Gastrocnemius medialis (tissue), 4 donors: ENCODE measurements at regions not wholly inside any gene's neighbourhood (a gene's known extent, or its start where the extent isn't known, plus 50 kb on each side); places are given as distances from the start of the nearest gene placed in this dataset.

ENCODE experiments used
- POLR2A ChIP-seq, 2 donors: fragments of 450-650 bp; IDR thresholded peaks; one replicate each; pipeline ENCODE4 v1.6.1; 2017; ENCODE audit warnings: antibody characterized with exemption in 2 of 2, mild to moderate bottlenecking in 2 of 2, moderate library complexity in 2 of 2
- TF ChIP-seq, protein P1 (sequence below), 5 experiments: fragments of 450-650 bp in 3 of 5; fragments of 200-600 bp in 2 of 5; sonication (generic) in 2 of 5; IDR thresholded peaks in 4 of 5; conservative IDR thresholded peaks in 1 of 5; 1 replicate in 4 of 5; 2 replicates in 1 of 5; pipeline ENCODE4 v1.5.1; 2016 to 2019; ENCODE audit warnings: antibody characterized with exemption in 5 of 5, mild to moderate bottlenecking in 3 of 5, moderate library complexity in 3 of 5

DNA sequence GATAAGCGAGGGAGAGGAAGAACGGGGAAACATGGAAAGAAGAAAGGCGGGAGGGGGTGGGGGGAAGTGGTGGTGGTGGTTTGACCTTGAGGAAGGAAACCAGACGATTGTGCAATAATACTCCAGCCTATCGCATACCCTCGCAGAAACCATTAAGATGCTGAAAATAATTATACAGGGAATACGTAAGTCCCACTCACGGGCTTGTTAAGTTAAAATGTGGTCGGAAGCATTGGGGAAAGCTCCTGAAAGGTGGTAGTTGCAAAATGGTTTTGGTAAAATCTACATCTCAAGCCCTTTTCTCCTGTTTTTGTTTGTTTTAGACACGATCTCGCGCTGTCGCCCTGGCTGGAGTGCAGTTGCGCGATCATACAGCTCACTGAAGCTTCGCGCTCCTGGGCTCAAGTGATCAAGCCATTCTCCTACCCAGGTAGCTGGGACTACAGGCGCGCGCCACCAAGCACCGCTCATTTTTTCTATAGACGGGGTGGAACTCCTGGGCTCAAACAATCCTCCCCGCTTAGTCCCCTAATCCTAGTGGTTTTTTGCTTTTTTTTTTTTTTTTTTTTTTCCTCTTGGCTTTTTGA lies 128.9 kb upstream of the ZNF184 start:
- TF ChIP-seq, protein P1, sequence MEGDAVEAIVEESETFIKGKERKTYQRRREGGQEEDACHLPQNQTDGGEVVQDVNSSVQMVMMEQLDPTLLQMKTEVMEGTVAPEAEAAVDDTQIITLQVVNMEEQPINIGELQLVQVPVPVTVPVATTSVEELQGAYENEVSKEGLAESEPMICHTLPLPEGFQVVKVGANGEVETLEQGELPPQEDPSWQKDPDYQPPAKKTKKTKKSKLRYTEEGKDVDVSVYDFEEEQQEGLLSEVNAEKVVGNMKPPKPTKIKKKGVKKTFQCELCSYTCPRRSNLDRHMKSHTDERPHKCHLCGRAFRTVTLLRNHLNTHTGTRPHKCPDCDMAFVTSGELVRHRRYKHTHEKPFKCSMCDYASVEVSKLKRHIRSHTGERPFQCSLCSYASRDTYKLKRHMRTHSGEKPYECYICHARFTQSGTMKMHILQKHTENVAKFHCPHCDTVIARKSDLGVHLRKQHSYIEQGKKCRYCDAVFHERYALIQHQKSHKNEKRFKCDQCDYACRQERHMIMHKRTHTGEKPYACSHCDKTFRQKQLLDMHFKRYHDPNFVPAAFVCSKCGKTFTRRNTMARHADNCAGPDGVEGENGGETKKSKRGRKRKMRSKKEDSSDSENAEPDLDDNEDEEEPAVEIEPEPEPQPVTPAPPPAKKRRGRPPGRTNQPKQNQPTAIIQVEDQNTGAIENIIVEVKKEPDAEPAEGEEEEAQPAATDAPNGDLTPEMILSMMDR (IDR thresholded peaks at IDR 0.05 in 4 of 5, conservative IDR thresholded peaks at IDR 0.05 in 1 of 5): no peak
- no peak for TF ChIP-seq POLR2A (IDR thresholded peaks at IDR 0.05)
